Upper lobe of left lung (tissue), 4 donors: ENCODE measurements at regions not wholly inside any gene's neighbourhood (a gene's known extent, or its start where the extent isn't known, plus 50 kb on each side); places are given as distances from the start of the nearest gene placed in this dataset.

Experiments
- EP300 ChIP-seq, 4 donors: sonication (generic); formaldehyde crosslinking; IDR thresholded peaks; one replicate each; pipeline ENCODE4 v1.5.1; 2017; ENCODE audit warnings: antibody characterized with exemption in 4 of 4, control low read depth in 2 of 4
- TF ChIP-seq, protein P1 (sequence below), 6 experiments: fragments of 450-650 bp in 4 of 6; fragments of 200-600 bp in 2 of 6; sonication (generic) in 2 of 6; IDR thresholded peaks; one replicate each; pipeline ENCODE4 v1.5.1; 2016 to 2019; ENCODE audit warnings: antibody characterized with exemption in 6 of 6

GRCh38 chr14:105767315-105767714, 240.9 kb downstream of the TMEM121 start:
- TF ChIP-seq, protein P1, sequence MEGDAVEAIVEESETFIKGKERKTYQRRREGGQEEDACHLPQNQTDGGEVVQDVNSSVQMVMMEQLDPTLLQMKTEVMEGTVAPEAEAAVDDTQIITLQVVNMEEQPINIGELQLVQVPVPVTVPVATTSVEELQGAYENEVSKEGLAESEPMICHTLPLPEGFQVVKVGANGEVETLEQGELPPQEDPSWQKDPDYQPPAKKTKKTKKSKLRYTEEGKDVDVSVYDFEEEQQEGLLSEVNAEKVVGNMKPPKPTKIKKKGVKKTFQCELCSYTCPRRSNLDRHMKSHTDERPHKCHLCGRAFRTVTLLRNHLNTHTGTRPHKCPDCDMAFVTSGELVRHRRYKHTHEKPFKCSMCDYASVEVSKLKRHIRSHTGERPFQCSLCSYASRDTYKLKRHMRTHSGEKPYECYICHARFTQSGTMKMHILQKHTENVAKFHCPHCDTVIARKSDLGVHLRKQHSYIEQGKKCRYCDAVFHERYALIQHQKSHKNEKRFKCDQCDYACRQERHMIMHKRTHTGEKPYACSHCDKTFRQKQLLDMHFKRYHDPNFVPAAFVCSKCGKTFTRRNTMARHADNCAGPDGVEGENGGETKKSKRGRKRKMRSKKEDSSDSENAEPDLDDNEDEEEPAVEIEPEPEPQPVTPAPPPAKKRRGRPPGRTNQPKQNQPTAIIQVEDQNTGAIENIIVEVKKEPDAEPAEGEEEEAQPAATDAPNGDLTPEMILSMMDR (IDR thresholded peaks at IDR 0.05) = no peak
- TF ChIP-seq EP300 (IDR thresholded peaks at IDR 0.05) = no peak
